Heart right ventricle (tissue), 16 donors: ENCODE measurements at regions not wholly inside any gene's neighbourhood (a gene's known extent, or its start where the extent isn't known, plus 50 kb on each side); places are given as distances from the start of the nearest gene placed in this dataset.
"Not testable (repeated sequence)": the region's sequence is repeated elsewhere in the genome, so short reads cannot be mapped to it uniquely, and the experiment has no call there.

Source experiments
- ATAC-seq, 8 donors: fragments of 200-7000 bp; cut with Tn5 transposase; one replicate each; pipeline ENCODE4 v1.9.1; 2020; ENCODE audit warnings: mild to moderate bottlenecking in 8 of 8, moderate library complexity in 8 of 8, moderate number of reproducible peaks in 1 of 8
- DNase-seq, 2 donors: peaks; one replicate each; pipeline ENCODE4 v3.0.0-alpha.2; 2020
- H3K27ac ChIP-seq, 10 donors: fragments of 200-600 bp; sonication (generic) in 2 of 10; one replicate each; pipeline versions ENCODE4 v1.5.0 to v1.8.0; 2020 to 2022; ENCODE audit warnings: mild to moderate bottlenecking in 3 of 10
- H3K27me3 ChIP-seq, 7 donors: fragments of 200-600 bp; one replicate each; pipeline ENCODE4 v1.8.0; 2021 to 2022; ENCODE audit warnings: mild to moderate bottlenecking in 2 of 7
- H3K36me3 ChIP-seq, 9 donors: fragments of 200-600 bp; sonication (generic) in 1 of 9; one replicate each; pipeline versions ENCODE4 v1.5.0 to v1.8.0; 2020 to 2022; ENCODE audit warnings: mild to moderate bottlenecking in 2 of 9
- H3K4me1 ChIP-seq, 9 donors: fragments of 200-600 bp; sonication (generic) in 1 of 9; one replicate each; pipeline versions ENCODE4 v1.5.0 to v1.8.0; 2020 to 2022; ENCODE audit warnings: mild to moderate bottlenecking in 4 of 9
- H3K4me3 ChIP-seq, 10 donors: fragments of 200-600 bp; sonication (generic) in 2 of 10; one replicate each; pipeline versions ENCODE4 v1.5.0 to v1.8.0; 2020 to 2022; ENCODE audit warnings: mild to moderate bottlenecking in 7 of 10, moderate library complexity in 2 of 10
- H3K9me3 ChIP-seq, 11 donors: fragments of 200-600 bp in 10 of 11; sonication (generic) in 2 of 11; one replicate each; pipeline versions ENCODE4 v1.5.0 to v1.8.0; 2013 to 2022; ENCODE audit warnings: mild to moderate bottlenecking in 2 of 11, control low read depth in 1 of 11, moderate library complexity in 1 of 11
- WGBS, 2 donors: extraction: QIAGEN DNeasy Blood & Tissue Kit; methylation state at CpG; one replicate each; pipeline ENCODE4 v1.1.7; 2013; ENCODE audit warnings: inconsistent platforms in 1 of 2; 5-methylcytosine and 5-hydroxymethylcytosine counted together
- intact Hi-C, 10 donors: fragments of 100-400 bp; cut with DNase I; formaldehyde crosslinking; loops; one replicate each; pipeline versions ENCODE4 v1.11.1 to v1.14.2; 2022
- TF ChIP-seq, protein P1 (sequence below), 9 donors: fragments of 200-600 bp; sonication (generic) in 2 of 9; IDR thresholded peaks; one replicate each; pipeline versions ENCODE4 v1.5.0 to v1.8.0; 2021 to 2022; ENCODE audit warnings: antibody characterized with exemption in 9 of 9, mild to moderate bottlenecking in 5 of 9, moderate library complexity in 1 of 9
- donor health status: Arrhythmogenic right ventricular cardiomyopathy.
- donor health status: ischemic (EF 13 %, LVEDD 7.1; RV severe dilation, severe dysfunction).
- donor health status: healthy with polysubstance abuse.
- donor health status: DM: no; HTN: yes; CAD: no.
- donor health status: DM: no; HTN: no; CAD: no.
- donor health status: ischemic (EF 25% LVEDD 6.9; RV normal size, moderate dysfunction).
- donor health status: ischemic (EF 25% LVEDD 5.7; RV mildly dilated, moderate dysfunction).
- donor health status: healthy.
- donor health status: DM: yes; HTN: yes; CAD: no.
- donor health status: Ischemic cardiomyopathy.
- donor health status: ischemic (EF 35%, LVEDD 5.7; RV mildly dilated, moderate dysfunction).
- donor health status: nonischemic (EF 11% LVEDD 7.7; RV severe dilation, severe dysfunction).
- donor health status: DM: yes; HTN: yes; CAD: no.
- donor health status: PGD.
- donor health status: ischemic (EF 29% LVEDD 5.4; RV normal size, mild dysfunction).
- donor health status: nonischemic (EF 23%, LVEDD 6.1; RV moderate dilation, normal function).

DNA sequence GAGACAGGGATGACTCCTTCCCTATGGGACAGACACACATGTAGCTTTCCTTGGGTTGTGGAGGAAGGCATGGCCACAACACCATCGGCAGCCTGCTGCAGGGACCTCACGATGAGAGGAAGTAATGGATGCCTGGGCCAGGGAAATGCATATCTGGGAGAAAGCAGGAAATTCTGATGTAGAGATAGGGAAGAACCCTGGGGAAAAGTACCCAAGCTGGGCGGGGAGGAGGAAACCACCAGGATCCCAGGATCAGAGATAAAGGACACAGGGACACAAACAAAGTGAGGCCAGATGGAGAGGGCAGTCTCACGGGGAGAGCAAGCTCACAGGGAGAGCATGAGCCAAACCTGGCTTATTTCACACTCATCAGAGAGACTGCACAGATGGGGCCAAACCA lies 294.7 kb upstream of the TEKT4 start:
- H3K27me3 ChIP-seq, ATAC-seq, DNase-seq, H3K36me3 ChIP-seq, H3K4me3 ChIP-seq, H3K9me3 ChIP-seq, H3K4me1 ChIP-seq, intact Hi-C loops: not testable (repeated sequence)
- H3K27ac ChIP-seq, result peak overlapping the region in 7 of 10 donors; percentile 25 to 73 (median 47)
- 23 to 51% methylated on average over 4 of the region's 4 CpGs for WGBS, 2 donors

DNA sequence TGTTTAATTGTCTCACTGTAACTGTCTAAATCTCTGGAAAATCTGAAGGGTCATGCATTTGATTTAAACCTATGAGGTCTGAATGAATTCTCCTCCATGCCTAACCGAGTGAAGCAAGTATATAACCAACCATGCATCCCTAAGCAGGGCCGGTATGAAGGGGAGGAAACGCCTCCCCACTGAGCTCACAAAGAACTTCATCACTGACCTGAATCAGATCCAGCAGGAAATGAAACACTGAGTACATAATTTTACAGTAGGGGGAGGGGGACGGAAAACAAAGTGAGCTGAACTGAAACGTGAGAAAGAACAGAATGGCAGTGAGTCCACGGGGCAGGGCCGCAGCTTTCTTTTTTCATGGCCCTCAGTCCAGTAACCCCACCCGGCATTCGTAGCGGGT lies 294.1 kb upstream of the TEKT4 start:
- peak overlapping the region in 6 of 10 donors; percentile 34 to 73 (median 47) for H3K27ac ChIP-seq
- H3K4me3 ChIP-seq, H3K4me1 ChIP-seq, H3K36me3 ChIP-seq, ATAC-seq, H3K27me3 ChIP-seq, intact Hi-C loops, H3K9me3 ChIP-seq: not testable (repeated sequence)
- DNase-seq, result peak in 1 of 2 donors; percentile 17
- 43 to 74% methylated on average over 6 to 7 of the region's 10 CpGs for WGBS, 2 donors

DNA sequence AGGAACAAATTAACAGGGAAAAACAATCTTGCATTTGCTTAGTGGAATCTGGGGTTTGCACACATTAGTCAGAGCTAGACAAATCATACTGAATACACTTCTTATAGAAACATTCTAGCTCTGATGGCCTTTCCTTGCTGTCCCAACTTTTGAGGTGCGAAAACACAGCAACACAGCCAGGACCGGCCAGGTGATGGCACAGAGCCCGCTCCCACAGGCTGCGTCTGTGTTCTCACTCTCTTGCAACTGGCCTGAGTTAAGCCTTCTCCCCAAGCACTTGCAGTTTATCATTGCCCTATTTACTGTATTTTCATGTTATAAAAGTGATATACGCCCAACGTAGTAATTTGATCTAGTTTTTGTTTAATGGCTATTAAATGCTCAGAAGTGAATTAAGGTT lies 292.0 kb upstream of the TEKT4 start:
- ATAC-seq, H3K36me3 ChIP-seq, DNase-seq, H3K27ac ChIP-seq, H3K27me3 ChIP-seq, intact Hi-C loops, H3K9me3 ChIP-seq, H3K4me1 ChIP-seq, H3K4me3 ChIP-seq: not testable (repeated sequence)
- 90 to 92% methylated on average over 6 of the region's 6 CpGs for WGBS, 2 donors

DNA sequence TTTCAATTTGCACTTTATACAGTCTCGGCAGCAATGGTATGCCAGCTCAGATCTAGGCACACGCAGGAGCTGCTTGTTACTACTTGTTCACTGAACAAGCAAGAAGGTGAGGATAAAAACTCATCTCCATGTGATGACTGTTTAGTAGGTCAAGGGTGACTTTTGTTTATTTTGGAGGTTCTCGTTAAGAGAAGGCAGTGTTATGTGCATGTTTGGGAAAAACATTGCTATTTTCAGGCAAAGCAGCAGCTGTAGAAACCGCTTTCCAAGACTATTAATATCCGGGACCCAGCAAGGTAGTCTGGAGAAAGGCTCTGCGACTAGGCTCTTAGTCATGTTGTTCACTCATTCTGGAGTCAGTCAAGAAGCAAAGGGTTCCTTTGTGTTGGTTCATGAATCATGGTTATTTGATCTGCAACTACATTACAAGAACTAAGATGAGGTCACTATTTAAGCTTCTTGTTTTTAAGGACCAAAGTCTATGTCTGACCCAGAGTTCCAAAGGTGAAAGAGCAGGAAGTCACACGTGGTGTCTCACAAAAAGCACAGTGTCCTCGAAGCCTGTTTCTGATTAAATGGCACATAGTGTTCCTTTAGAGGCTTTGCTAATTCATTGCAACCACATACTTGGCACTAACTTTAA lies 288.0 kb upstream of the TEKT4 start:
- not testable (repeated sequence) for ATAC-seq

DNA sequence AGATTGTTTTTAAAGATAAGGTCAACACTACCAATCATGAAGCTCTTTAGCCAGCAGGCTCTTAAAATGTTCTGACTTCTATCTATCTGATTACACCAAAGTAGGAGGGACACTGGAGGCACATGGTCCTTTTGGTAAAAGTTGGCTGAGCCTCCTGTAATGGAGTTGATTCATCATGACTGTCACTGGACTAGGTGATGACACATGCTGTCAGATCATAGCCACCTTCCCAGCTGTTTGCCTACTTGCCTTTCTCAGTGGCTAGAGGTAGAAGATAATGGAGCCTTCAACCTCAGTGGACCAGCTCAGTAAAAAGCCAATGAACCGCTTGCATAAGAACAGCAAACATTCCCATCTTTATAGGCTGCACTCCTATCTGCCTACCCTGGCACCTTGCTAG lies 286.7 kb upstream of the TEKT4 start:
- H3K9me3 ChIP-seq, intact Hi-C loops: not testable (repeated sequence)
- 60% methylated on average over 1 of the region's 1 CpG for WGBS, 2 donors

More for the DNA sequence above, 288.0 kb upstream of the TEKT4 start:
- intact Hi-C loops, H3K27ac ChIP-seq, H3K4me1 ChIP-seq, H3K36me3 ChIP-seq, H3K27me3 ChIP-seq, H3K4me3 ChIP-seq, DNase-seq, H3K9me3 ChIP-seq: not testable (repeated sequence)
- 51 to 66% methylated on average over 8 of the region's 8 CpGs for WGBS, 2 donors

DNA sequence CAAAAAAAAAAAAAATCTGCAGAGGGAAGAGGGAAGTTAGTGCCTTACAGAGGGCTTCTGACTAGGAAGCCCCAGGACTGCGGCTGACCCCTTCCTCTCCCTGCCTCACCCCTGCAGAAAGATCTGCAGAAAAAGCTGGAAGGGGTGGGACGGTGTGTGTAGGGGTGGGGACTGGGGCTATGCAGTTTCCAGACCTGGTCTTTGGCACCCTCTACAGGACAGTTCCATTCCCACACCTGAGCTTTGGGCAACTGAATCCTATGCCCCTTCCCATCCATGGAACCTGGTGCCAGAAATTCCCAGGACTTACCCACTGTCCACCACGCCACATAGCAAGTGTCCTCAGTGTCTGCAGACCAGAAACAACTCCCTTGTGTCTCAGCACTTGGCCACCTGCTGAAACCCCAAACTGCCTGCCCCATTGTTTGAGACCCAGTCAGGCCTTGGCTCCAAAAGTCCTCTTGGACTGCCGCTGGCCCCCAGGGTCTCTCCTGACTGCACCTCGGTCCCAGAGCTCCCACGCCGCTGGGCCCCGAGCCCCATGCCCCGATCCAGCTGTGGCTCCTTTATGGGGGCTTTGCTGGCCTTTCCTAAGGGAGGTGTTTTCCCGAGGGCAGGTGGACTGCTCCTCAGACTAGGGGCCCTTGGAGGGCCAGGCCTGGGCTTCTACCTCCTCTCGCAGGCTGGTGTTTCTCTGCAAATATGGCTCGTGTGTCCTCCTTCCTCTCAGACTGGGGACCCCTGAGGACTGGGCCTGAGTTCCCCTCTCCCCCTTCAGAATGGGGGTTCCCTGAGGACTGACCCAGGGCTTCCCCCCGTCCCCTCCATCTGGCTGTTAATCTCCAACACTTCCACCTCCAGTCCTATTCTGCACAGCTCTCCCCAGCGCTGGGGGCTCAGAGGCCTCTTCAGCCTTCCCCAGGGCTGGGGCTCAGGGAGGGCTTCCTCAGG lies 284.9 kb upstream of the TEKT4 start:
- 61 to 64% methylated on average over 14 of the region's 14 CpGs for WGBS, 2 donors
- H3K9me3 ChIP-seq, intact Hi-C loops, H3K27me3 ChIP-seq, H3K36me3 ChIP-seq, ATAC-seq, H3K27ac ChIP-seq, H3K4me3 ChIP-seq, H3K4me1 ChIP-seq: not testable (repeated sequence)
- DNase-seq, result peak in 1 of 2 donors; percentile 19
- TF ChIP-seq, protein P1, sequence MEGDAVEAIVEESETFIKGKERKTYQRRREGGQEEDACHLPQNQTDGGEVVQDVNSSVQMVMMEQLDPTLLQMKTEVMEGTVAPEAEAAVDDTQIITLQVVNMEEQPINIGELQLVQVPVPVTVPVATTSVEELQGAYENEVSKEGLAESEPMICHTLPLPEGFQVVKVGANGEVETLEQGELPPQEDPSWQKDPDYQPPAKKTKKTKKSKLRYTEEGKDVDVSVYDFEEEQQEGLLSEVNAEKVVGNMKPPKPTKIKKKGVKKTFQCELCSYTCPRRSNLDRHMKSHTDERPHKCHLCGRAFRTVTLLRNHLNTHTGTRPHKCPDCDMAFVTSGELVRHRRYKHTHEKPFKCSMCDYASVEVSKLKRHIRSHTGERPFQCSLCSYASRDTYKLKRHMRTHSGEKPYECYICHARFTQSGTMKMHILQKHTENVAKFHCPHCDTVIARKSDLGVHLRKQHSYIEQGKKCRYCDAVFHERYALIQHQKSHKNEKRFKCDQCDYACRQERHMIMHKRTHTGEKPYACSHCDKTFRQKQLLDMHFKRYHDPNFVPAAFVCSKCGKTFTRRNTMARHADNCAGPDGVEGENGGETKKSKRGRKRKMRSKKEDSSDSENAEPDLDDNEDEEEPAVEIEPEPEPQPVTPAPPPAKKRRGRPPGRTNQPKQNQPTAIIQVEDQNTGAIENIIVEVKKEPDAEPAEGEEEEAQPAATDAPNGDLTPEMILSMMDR (IDR thresholded peaks at IDR 0.05), result peak; percentile 43 to 74 (median 64)

More for the DNA sequence above, 286.7 kb upstream of the TEKT4 start:
- DNase-seq, H3K4me3 ChIP-seq, H3K4me1 ChIP-seq, H3K27ac ChIP-seq, ATAC-seq, H3K27me3 ChIP-seq, H3K36me3 ChIP-seq: not testable (repeated sequence)

DNA sequence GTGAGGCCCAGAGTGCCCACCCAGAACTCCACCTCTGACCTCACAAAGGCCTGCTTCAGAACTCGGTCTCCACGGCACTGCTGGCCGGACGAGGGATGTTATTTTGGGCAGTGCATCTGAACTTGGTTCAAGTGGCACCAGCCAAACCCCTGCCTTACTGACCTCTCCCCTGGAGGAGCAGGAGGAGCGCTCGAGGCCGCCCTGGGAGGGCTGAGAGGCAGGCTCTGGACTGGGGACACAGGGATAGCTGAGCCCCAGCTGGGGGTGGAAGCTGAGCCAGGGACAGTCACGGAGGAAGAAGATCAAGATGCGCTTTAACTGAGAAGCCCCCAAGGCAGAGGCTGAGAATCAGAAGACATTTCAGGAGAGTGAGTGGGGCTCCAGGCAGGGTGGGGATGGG lies 284.2 kb upstream of the TEKT4 start:
- ATAC-seq, DNase-seq, H3K27ac ChIP-seq, intact Hi-C loops, H3K9me3 ChIP-seq, H3K4me1 ChIP-seq, H3K36me3 ChIP-seq, H3K4me3 ChIP-seq, H3K27me3 ChIP-seq: not testable (repeated sequence)
- 67 to 69% methylated on average over 9 of the region's 9 CpGs for WGBS, 2 donors

DNA sequence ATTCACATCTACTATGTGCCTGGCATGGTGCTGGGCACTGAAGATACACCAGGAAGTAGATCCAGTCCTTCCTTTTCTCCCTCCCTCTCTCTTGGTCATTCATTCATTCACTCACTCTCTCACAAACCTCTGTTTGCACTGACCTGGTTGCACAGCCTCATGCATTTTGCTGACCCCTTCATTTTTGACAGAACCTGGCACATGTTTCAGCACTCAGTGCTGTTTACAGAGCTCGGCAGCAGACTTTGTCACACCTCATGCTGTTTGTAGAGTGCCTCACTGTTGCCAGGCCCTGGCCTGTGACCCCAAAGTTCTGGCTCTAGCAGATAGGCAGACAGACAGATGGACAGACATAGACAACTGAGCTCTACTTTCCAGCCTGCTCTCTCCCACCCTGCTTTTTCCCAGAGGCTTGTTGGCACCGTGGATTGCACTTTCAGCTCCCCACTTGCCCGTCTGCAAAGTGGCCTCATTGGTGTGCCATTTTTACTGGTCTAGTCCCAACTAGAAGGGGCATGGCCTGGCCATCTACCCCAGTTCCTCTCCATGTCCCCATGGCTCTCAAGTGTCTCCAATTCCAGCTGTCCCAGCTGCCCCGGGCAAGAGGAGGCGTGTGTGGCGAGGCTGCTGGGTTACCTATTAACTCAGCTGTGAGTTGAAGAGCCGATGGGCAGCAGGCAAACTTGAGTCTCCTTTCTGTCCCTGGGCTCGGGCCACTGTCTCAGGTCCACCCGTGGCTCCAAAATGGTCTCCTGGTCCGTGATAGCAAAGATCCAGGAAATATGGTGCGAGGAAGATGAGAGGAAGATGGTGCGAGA lies 277.0 kb upstream of the TEKT4 start:
- DNase-seq, ATAC-seq, H3K4me3 ChIP-seq, H3K27ac ChIP-seq, intact Hi-C loops, H3K9me3 ChIP-seq, H3K36me3 ChIP-seq, H3K27me3 ChIP-seq: not testable (repeated sequence)
- peaks cover 0 to 13% (median 0%) of the 10 kb centered on the region in 9 donors for H3K4me1 ChIP-seq
- WGBS, 2 donors, result 76 to 82% methylated on average over 12 of the region's 12 CpGs

DNA sequence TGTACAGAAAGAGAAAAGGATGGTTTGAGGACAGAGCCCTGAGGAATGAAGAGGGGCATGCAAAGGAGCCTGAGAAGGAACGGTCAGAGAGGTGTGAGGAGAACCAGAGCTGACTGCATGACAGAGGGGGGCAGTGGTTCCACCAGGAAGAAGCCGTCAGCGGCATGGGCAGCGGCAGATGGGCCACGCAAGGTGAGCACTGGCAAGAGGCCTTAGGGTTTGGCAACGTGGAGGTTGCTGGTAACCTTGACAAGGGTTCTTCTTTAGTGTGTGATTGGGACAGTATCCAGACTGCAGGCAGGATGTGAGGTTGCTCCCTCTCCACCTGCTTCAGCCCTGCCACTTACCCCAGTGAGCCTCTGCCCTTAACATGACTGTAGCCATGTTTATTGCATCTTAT lies 275.3 kb upstream of the TEKT4 start:
- ATAC-seq, DNase-seq, H3K27ac ChIP-seq, intact Hi-C loops, H3K36me3 ChIP-seq, H3K9me3 ChIP-seq, H3K4me3 ChIP-seq, H3K27me3 ChIP-seq: not testable (repeated sequence)
- 75% methylated on average over 6 of the region's 6 CpGs for WGBS, 2 donors
- H3K4me1 ChIP-seq, result peaks cover 0 to 13% (median 0%) of the 10 kb centered on the region in 9 donors
